NOMO-1 treated with DMSO at 0.1 percent for 48 hours (cell line): ENCODE measurements at regions not wholly inside any gene's neighbourhood (a gene's known extent, or its start where the extent isn't known, plus 50 kb on each side); places are given as distances from the start of the nearest gene placed in this dataset.
A peak's percentile ranks its signal among the peaks of the same experiment; 100 is the strongest.

Experiments used
- DNase-seq: peaks from one replicate; lab custom pipeline; 2025; ENCODE audit not compliant: unreplicated experiment; lab: John Stamatoyannopoulos, UW

GRCh38 chr14:58942516-58942915, 246.0 kb upstream of the DAAM1 start:
- DNase-seq: no peak

GRCh38 chr14:58944343-58944967, 244.0 kb upstream of the DAAM1 start:
- no peak for DNase-seq

DNA sequence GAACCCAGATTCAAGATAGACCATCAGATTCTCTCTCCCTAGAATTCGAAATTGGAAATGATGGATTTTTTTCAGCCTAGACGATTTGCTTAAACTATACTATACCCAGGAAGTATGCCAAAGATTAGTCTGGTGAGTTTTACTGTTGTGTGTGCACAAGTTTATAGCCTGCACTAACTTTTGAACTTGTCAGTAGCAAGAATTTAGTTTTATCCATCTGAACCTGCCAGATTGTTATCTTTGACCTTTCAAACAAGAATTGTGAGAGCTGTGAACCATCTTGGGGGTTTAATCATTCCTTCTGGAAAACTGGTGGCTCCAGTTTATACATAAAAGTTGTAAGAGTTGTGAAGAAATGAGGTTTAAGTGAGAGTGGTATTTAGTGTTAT, 243.5 kb upstream of the DAAM1 start:
- no peak for DNase-seq

DNA sequence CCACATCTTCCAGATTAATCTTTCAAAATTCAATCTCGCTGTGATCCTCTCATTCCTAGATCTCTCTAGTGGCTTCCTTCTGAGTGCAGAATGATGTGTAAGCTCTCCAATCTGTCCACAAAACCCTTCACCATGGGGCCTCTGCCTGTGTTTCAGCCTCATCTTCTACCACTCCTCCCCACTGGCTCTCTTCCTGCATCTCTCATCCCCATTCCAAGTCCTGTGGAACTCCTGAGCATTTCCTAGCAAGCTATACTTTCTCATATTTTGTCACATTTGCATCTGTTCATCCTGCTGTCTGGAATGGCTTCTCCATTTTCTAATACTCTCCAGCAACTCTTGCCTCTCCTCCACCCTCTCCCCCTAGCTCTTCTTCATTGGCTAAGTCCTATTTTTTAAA, 242.0 kb upstream of the DAAM1 start:
- no peak for DNase-seq

- no peak for DNase-seq
These were observed 241.3 kb upstream of the DAAM1 start for GRCh38 chr14:58947156-58947555.

- DNase-seq: no peak
These were observed 240.5 kb upstream of the DAAM1 start for GRCh38 chr14:58947814-58948445.

GRCh38 chr14:58950555-58950954, 237.9 kb upstream of the DAAM1 start:
- DNase-seq: no peak

DNA sequence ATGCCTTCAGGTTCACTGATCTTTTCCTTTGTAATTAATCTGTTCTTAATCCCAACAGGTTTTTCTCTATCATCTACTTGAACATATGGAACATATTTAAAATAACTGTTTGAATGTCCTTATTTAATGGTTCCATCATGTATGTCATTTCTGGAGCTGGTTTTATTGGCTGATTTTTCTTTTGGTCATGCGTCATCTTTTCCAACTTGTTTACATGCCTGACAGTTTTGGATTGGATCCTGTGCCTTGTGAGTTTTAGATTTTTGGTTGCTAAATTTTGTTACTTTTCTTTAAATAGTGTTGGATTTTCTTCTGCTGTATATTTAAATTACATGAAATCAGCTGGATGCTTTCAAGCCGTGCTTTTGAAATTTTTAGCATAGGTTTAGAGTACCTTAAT, 237.3 kb upstream of the DAAM1 start:
- no peak for DNase-seq

DNA sequence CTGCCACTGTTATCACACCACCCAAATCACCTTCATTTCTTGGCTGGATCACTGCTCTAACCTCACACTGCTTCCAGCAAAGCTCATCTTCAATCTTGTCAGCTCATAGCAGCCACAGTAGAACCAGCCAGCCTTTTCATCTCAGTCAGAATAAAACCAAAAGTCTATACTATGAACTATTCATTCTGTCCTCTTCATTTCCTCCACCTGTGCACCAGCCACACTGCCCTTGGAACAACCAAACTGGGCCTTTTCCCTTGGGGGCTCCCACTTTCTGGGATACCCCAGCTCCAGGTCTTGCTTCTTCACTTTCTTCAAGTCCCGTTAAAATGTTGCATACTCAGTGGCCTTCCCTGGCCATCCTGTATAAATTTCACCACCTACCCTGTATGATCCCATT, 234.4 kb upstream of the DAAM1 start:
- DNase-seq: no peak

DNA sequence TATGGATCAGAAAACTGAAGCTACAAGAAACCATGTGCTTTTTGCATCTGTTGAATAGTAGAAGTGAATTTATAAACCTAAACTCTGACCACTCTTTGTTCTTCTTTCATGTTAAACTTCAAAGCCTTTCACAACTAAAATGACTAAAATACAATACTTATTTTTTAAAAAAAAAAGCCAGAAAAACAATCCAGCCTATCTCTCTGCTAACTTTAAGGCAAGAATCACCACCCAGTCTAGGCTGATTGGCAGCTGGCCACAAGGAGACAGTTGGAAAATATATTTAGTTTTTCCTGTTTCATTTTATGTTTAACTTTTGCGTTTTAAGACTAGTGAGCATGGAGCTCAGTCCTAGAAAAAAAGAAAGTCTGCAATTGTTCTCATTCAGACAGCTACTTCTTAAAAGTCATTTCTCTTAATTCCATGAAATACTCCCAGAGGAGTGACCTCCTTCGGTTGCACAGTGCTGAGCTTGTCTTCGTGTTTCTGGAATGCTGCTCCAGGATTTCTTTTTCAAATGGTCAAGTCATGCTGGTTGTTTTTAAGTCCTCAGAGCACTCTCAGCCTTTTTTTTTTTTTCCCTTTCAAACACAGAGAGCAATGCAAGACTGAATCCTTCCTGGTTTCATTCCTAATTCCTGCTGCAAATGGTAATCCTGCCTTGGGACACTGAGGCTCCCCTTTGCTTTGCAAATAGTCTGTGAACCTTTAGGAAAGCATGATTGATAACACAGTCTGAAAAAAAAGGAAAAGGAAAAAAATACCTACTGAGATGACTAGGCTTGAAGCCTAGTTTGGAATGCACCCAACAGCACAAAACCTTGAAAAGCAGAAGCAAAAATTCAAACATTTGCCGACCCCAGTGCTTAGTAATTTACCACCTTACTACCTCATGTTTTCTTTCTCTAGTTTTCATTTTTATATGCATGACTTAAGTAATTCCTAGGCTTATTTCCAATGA, 233.3 kb upstream of the DAAM1 start:
- DNase-seq: no peak

DNA sequence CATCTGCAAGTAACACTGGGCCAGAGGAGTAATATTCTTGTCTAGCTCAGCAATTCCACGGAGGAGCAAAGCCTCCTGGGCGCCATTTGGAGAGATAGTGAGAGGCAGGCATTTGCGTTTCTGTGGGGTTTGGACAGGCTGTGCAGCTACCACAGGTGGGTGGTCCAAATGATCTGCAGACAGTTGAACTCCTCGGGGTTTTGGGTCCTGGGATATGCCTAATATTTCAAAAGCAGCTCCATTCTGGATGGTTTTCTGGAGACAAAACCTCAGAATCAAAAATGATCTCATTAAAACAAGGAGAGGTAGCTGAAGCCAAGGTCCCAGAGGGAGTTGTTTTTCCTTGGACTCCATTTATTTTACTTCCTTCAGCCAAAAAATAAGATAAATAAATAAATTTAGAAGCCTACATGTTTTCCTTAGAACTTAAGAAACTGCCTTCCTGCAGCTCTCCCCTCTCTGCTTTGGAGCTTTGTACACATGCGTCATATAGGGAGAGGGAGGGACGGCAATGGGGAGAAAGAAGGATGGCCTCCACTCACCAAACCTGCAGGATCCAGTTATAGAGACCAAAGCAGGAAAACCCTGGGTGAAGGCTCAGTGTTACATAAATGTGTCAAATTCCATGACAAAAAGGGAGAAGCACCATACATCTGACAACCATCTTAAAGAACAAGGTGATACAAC, 227.3 kb upstream of the DAAM1 start:
- no peak for DNase-seq

GRCh38 chr14:58963873-58964597, 224.4 kb upstream of the DAAM1 start:
- DNase-seq: no peak

- DNase-seq: no peak
These were observed 223.9 kb upstream of the DAAM1 start for GRCh38 chr14:58964598-58964928.

DNA sequence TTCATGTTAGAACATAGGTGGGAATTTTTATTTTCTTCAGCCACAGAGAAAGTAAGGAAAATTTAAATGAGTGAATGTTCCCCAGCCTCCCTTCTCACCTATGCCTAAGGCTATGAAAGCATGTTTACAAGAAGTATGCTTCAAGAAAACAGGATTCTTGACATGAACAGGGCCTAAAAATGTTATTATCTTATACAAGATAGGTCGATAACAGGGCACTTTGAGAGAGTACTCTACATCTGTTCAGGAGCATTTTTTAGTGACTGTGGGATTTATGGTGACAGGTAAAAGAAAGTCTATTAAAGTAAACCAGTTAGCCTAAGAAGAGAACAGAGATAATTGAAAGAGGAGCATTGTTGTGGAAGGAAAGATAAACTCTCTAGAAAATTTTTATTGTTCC, 222.9 kb upstream of the DAAM1 start:
- DNase-seq: no peak

GRCh38 chr14:58966997-58967396, 221.5 kb upstream of the DAAM1 start:
- DNase-seq: no peak

- DNase-seq: no peak
These were observed 218.3 kb upstream of the DAAM1 start for GRCh38 chr14:58969951-58970751.

DNA sequence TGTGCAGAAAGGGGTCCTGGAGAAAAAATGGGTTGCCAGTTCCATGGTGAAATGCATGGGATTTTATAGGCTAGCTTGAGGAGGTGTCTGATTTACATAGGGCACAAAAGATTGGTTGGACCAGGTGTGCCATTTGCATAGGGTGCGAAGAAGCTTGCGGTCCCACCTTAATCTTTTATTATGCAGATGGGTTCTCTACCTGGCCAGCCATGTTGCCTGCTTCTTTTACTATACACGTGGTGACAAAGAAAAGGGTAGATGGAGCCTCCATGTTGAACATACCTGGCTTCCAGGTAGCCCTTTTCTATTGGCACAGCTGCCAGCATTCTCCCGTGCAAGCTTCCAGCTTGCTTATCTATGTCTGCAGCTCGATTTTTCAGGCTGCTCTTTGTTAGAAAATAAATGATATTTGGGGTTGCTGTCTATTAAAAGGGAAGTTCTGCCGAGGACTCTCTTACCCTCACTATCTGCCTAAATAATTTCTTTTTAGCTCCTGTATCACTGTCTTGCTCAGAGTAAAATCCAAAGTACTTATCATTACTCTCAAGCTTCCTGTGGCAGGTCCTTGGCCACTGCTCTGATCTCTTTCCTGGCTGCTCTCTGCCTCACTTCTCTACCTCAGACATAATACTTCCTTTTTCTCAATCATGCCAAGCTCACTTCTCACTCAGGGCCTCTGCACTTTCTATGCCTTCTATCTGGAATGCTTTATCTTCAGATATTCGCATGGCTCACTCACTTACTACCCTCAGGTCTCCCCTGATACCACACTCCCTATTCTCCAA, 216.0 kb upstream of the DAAM1 start:
- peak; percentile 38 for DNase-seq

DNA sequence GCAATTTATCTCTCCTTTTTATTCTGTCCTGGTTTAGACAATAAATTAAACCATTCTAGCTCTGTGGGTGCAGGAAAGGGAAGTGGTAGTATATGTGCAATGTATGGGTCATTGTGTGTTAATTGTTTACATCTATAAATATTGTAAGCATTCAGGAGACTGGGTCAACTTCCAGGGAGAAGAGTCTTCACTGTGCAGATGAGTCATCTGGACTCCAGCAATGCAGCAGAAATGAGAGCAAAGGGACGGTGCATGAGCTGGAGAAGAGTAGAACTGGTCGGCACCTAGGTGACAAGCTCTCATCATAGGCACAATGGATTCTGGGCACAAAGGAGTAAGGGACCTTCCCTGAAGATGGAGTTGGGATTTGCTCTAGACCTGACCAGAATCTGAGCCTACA, 211.1 kb upstream of the DAAM1 start:
- peak; percentile 8 for DNase-seq

DNA sequence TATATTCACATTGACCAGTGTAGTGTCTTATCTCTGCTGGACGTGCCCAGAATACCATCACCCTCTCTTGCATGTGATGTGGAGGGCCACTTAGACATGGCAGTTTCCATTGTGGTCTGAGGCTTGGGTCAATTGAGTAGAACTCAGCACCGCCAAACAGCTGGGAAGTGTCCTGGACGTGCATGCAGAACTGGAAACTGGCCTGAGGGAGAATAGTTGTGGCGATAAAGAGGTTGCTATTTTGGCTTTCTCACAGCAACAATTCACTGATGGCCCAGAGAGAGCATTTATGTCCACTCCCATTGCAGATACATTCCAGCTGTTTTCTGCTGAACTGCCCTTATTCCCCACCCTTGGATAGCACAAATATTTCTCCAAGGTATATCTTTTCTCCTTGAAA, 210.1 kb upstream of the DAAM1 start:
- DNase-seq: no peak
